HepG2 (cell line): ENCODE measurements at regions not wholly inside any gene's neighbourhood (a gene's known extent, or its start where the extent isn't known, plus 50 kb on each side); places are given as distances from the start of the nearest gene placed in this dataset.

ENCODE experiments used
- AKAP8 ChIP-seq: sonication (generic); formaldehyde crosslinking; IDR thresholded peaks from 2 replicates; pipeline ENCODE4 v1.5.1; 2020; ENCODE audit warnings: mild to moderate bottlenecking, missing genetic modification reagents
- ARNTL ChIP-seq: sonication (generic); formaldehyde crosslinking; IDR thresholded peaks from 2 replicates; pipeline ENCODE4 v1.4.0; 2020; ENCODE audit warnings: mild to moderate bottlenecking, missing genetic modification reagents
- CREB3 ChIP-seq: sonication (generic); formaldehyde crosslinking; IDR thresholded peaks from 2 replicates; pipeline ENCODE4 v1.5.0; 2020; ENCODE audit warnings: missing genetic modification reagents
- DR1 ChIP-seq: sonication (generic); formaldehyde crosslinking; IDR thresholded peaks from 2 replicates; pipeline ENCODE4 v1.8.0; 2021; ENCODE audit warnings: mild to moderate bottlenecking, missing genetic modification reagents, inconsistent platforms
- ELF3 ChIP-seq: IDR thresholded peaks from 2 replicates; pipeline ENCODE4 v1.6.1; 2016; ENCODE audit warnings: missing genetic modification reagents, missing compliant biosample characterization
- ETV5 ChIP-seq: IDR thresholded peaks from 2 replicates; pipeline ENCODE4 v1.6.1; 2018; ENCODE audit warnings: missing biosample characterization, missing genetic modification reagents, inconsistent platforms, borderline replicate concordance
- FOXO1 ChIP-seq: sonication (generic); formaldehyde crosslinking; IDR thresholded peaks from 2 replicates; pipeline ENCODE4 v1.4.0; 2020; ENCODE audit warnings: missing genetic modification reagents
- HMG20A ChIP-seq: IDR thresholded peaks from 2 replicates; pipeline ENCODE4 v1.6.1; 2016; ENCODE audit warnings: borderline replicate concordance
- HMGXB3 ChIP-seq: sonication (generic); formaldehyde crosslinking; IDR thresholded peaks from 2 replicates; pipeline ENCODE4 v1.4.0; 2020; ENCODE audit warnings: missing genetic modification reagents, borderline replicate concordance
- NCOA5 ChIP-seq: sonication (generic); formaldehyde crosslinking; IDR thresholded peaks from 2 replicates; pipeline ENCODE4 v1.4.0; 2020; ENCODE audit warnings: missing genetic modification reagents
- SALL1 ChIP-seq: sonication (generic); formaldehyde crosslinking; IDR thresholded peaks from 2 replicates; pipeline ENCODE4 v1.8.0; 2022; ENCODE audit warnings: mild to moderate bottlenecking, missing genetic modification reagents
- SRF ChIP-seq: IDR thresholded peaks from 2 replicates; pipeline ENCODE4 v1.6.1; 2011; ENCODE audit warnings: mild to moderate bottlenecking, low read depth, low read length, moderate library complexity
- TCF7 ChIP-seq: sonication (generic); IDR thresholded peaks from 2 replicates; pipeline ENCODE4 v1.6.1; 2016; ENCODE audit warnings: antibody characterized with exemption, low read depth
- ZBTB33 ChIP-seq: sonication (generic); formaldehyde crosslinking; IDR thresholded peaks from 2 replicates; pipeline ENCODE4 v1.4.0; 2020; ENCODE audit warnings: missing genetic modification reagents
- ZNF687 ChIP-seq: sonication (generic); formaldehyde crosslinking; IDR thresholded peaks from 2 replicates; pipeline ENCODE4 v1.5.1; 2020; ENCODE audit warnings: mild to moderate bottlenecking, missing genetic modification reagents, moderate library complexity
- ZNF800 ChIP-seq: sonication (generic); formaldehyde crosslinking; IDR thresholded peaks from 2 replicates; pipeline ENCODE4 v1.4.0; 2020; ENCODE audit warnings: missing genetic modification reagents

- TF ChIP-seq HMGXB3 (CRISPR knock-in tag) (peak; percentile 97), ZBTB33 (CRISPR knock-in tag) (peak; percentile 44; the same call in 1 of the 2 replicates), ZNF800 (CRISPR knock-in tag) (0 out of 2 replicates have a peak, but pooled peaks have one; percentile 7), ETV5 (peak; percentile 97), SALL1 (peak; percentile 87), HMG20A (peak; percentile 92), NCOA5 (CRISPR knock-in tag) (no peak), ELF3 (CRISPR knock-in tag) (peak; percentile 99), ARNTL (CRISPR knock-in tag) (0 out of 2 replicates have a peak, but pooled peaks have one; percentile 50), CREB3 (CRISPR knock-in tag) (no peak), TCF7 (peak; percentile 96), AKAP8 (0 out of 2 replicates have a peak, but pooled peaks have one; percentile 37), SRF (no peak), DR1 (CRISPR knock-in tag) (no peak), ZNF687 (CRISPR knock-in tag) (no peak), FOXO1 (CRISPR knock-in tag) (peak; percentile 85)
Observed at GRCh38 chr5:52709167-52709925, 78.4 kb upstream of the ITGA1 start (continued).
